HG03432 (cell line): ENCODE measurements at regions not wholly inside any gene's neighbourhood (a gene's known extent, or its start where the extent isn't known, plus 50 kb on each side); places are given as distances from the start of the nearest gene placed in this dataset.

Experiments used
- ATAC-seq: cut with Tn5 transposase; IDR thresholded peaks from one replicate; pipeline ENCODE4 v1.9.1; 2021; ENCODE audit warnings: mild to moderate bottlenecking, moderate library complexity; ENCODE audit not compliant: unreplicated experiment

DNA sequence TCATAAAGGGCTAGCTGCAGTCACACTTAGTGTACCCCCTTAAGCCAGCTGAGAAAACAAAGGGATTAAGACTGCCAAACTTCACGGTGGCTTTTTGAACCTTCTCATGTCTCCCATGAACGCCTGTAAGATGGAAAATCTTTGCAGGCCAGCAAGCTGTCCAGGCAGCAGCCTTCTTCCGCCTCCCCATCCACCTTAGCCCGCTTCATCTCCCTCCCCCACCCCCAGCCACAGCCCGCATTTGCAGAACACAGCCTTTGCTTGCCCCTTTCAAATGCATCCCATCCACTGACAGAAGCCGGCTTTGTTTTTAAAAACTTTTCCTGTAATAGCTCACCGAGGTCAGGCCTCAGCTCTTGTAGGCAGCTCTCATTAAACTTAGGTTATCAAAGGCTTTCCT lies 113.8 kb upstream of the FAM9B start:
- ATAC-seq, result no peak

GRCh38 chrX:9148615-9149399 lies 114.9 kb upstream of the FAM9B start:
- ATAC-seq, result no peak

DNA sequence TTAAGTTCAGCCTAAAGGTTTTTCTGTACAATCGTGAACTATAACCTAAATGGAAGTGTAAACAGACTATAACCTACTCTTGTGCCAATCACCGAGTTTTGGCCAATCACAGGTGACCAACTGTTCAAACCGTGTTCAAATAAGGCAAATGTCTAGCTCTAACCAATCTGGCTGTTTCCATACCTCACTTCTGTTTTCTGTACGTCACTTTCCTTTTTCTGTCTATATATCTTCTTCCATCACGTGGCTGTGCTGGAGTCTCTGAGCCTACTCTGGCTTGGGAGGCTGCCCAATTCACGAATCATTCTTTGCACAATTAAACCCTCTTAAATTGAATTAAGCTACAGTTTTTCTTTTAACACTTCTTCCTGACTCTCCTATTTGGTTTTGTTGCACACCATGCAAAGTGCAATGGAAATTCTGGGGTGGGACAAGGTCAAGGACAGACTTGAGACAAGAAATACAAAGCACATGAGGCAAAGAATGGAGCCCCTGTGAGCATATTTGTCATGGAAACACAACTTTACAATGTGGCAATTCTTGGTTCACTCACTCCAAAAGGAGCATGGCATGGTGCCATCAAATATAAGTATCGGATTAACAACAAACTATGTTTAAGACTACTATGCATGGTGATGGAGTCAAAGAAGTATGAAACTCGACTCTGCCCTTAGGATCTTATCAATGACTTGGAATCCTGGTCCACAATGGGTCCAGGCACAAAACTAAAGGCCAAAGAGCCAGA lies 115.7 kb upstream of the FAM9B start:
- ATAC-seq, result no peak

- ATAC-seq, result no peak
These were observed 117.9 kb upstream of the FAM9B start for GRCh38 chrX:9151772-9152307.

DNA sequence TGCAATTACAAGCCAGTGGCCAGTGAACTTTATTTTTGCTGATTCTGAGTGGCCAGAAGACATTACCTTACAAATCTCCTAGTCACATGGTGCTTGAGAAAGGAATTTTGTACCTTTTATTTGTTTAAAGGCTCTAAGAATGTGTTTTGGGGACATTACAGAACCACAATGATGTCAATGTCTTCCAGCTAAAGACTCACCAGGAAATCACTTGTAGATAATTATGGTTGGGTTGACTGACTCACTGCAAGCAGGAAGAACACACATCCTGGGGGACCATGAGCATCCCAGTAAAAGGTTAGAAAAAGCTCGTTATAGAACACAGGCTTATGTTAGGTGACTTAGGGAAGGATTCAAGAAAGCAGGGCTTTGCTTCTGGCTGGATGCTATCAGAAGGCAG lies 119.4 kb upstream of the FAM9B start:
- ATAC-seq, result no peak

DNA sequence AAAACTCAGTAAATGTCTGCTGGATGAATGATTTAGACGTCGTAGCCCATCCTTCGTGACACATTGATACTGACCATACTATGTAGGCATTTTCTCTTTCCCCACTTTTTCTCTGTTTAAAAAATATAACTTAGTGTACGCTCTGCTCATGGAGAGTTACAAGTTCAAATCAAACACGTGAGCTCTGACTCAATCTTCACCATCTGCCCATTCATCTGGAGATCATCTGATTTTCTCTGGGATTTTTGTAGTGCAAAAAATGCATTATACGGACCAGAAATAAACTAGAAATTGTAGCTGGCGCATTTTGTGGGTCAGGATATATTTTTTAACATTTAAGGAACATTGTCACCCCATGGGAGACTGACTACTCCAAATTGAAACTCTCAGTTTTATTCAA lies 124.7 kb upstream of the FAM9B start:
- no peak for ATAC-seq

- ATAC-seq, result no peak
These were observed 126.9 kb upstream of the FAM9B start for GRCh38 chrX:9160698-9161329.

GRCh38 chrX:9162698-9163097 lies 128.8 kb upstream of the FAM9B start:
- ATAC-seq, result no peak

- no peak for ATAC-seq
These were observed 129.3 kb upstream of the FAM9B start for GRCh38 chrX:9163214-9163709.

GRCh38 chrX:9164086-9164485 lies 130.2 kb upstream of the FAM9B start:
- no peak for ATAC-seq

DNA sequence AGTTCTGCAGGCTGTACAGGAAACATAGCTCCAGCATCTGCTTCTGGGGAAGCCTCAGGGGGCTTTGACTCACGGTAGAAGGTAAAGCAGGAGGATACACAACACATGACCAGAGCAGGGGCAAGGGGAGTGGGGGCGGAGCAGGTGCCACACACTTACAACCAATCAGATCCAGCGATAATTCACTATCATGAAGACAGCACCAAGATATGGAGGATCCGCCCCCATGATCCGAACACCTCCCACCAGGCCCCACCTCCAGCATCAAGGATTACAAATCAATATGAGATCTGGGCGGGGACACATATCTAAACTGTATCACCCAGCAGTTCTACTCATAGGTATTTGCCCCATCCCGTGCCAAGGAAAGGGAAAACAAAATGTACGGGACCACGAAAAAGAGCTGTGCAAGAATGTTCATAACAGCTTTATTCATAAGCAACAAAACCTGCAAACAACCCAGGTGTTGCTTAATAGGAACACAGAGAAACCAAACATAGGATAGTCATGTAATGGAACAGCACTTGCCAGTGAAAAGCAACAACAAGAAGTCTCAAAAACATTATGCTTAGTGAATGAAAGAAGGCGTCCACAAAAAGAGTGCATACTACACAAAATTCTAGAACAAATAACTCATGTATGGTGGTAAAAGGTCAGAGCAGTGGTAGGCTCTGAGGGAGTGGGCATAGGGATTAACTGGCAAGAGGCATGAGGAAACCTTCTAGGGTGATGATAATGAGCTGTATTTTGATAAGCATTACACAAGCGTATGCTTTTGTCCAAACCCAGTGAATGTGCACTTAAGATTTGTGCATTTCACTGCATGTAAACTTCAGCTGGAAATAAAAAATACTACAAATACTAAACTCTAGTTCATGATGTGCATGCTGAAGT lies 130.9 kb upstream of the FAM9B start:
- no peak for ATAC-seq

DNA sequence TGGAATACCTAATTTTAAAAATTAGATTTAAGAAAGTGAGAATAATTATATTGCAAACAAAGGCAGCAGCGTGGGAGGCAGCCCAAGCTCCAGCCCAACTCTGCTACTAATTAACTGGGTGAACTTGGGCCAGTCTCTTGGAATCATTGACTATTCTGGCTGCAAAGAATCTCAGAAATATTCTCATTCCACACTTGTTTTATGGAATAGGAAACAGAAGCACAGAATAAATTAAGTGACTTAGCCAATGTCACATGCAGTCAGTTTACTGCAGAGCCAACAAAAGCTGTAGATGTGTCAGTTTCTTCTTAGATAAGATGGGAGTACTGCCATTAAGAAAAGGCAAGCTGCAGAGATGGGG lies 132.6 kb upstream of the FAM9B start:
- ATAC-seq, result no peak

DNA sequence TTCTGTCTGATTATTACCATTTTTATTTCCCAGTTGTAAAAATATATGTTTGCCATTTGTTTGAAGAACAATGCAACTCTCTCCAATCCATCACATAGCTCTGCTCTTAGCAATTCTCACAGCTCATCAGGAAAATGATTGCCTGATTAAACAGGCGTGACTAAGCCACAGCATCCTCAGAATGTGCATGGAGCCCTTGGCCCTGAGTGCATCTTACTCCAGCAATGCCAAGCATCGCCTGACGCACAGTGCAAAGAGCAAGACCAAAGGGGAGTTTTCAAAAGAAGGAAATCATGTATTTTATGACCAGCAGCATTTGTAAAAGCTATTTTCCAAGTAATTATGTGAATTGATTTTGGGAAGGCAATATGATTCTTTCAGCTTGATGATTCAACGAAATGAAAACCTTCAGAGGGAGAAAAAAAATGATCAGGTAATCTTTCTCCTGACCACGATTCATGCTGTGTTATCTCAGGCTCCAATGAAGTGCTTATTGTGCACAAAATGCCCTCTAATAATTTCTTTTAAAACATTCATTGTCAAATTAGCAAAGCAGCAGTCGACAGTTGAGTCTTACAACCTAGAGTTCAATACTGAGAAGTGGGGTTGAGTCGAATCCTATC lies 138.0 kb upstream of the FAM9B start:
- no peak for ATAC-seq

- no peak for ATAC-seq
These were observed 138.5 kb upstream of the FAM9B start for GRCh38 chrX:9172464-9172850.

DNA sequence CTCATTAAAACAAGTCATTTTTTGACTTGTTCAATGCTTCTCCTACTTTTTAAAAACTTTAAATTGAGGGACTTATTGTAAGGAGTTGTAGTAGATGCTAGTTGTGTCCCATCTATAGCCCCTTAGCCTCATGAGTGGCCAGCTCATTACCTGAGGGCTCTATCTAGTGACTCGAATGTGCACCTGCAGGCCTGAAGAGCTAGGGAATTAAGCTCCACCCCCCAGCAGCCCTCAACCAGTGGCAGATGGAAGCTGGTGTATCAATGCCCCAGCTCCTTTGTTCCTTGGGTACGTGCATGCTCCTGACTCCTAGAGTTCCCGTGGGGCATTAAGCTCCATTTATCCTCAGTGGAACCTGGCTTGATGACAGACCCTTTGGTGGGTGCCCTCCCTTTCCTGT lies 146.7 kb upstream of the FAM9B start:
- ATAC-seq, result no peak

GRCh38 chrX:9182041-9182440 lies 148.1 kb upstream of the FAM9B start:
- ATAC-seq, result no peak

GRCh38 chrX:9183481-9183880 lies 149.6 kb upstream of the FAM9B start:
- ATAC-seq, result no peak

DNA sequence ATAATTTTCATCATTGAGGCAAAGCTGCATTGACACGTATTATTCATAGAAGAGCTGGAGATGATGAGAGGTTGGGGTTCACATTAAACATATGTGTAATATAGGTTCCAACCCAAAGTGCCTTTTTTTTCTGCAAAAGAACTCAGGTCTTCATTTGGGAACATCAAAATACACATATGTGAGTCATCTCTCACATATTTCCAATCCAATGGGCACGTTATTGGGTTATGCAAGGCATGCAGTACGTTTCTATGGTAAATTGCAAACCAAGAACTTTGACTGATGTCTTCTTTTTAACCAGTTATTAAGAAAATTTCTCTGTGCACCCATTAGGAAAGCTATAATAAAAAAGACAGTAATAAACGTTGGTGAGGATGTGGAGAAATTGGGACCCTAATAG lies 150.3 kb upstream of the FAM9B start:
- ATAC-seq, result no peak

- ATAC-seq, result no peak
These were observed 154.2 kb upstream of the FAM9B start for GRCh38 chrX:9188117-9188516.

GRCh38 chrX:9189286-9189685 lies 155.4 kb upstream of the FAM9B start:
- ATAC-seq, result no peak
